Glutamatergic neuron (in vitro differentiated cells): ENCODE measurements at regions not wholly inside any gene's neighbourhood (a gene's known extent, or its start where the extent isn't known, plus 50 kb on each side); places are given as distances from the start of the nearest gene placed in this dataset.
A peak's percentile ranks its signal among the peaks of the same experiment; 100 is the strongest.

Experiments used
- DNase-seq: peaks from one replicate; pipeline ENCODE4 v3.0.0; 2022
- H3K27ac Mint-ChIP-seq: one replicate; pipeline ENCODE4 v1.8.0; 2020; ENCODE audit warnings: mild to moderate bottlenecking, mixed read lengths, inconsistent platforms; ENCODE audit not compliant: unreplicated experiment
- H3K27me3 Mint-ChIP-seq: one replicate; pipeline ENCODE4 v1.8.0; 2020; ENCODE audit warnings: mild to moderate bottlenecking, moderate library complexity, mixed read lengths, inconsistent platforms; ENCODE audit not compliant: unreplicated experiment
- H3K36me3 Mint-ChIP-seq: one replicate; pipeline ENCODE4 v1.8.0; 2020; ENCODE audit warnings: mild to moderate bottlenecking, mixed read lengths, inconsistent platforms; ENCODE audit not compliant: unreplicated experiment
- H3K4me1 Mint-ChIP-seq: one replicate; pipeline ENCODE4 v1.8.0; 2020; ENCODE audit warnings: mild to moderate bottlenecking, low read depth, mixed read lengths, inconsistent platforms; ENCODE audit not compliant: unreplicated experiment
- H3K4me3 Mint-ChIP-seq: one replicate; pipeline ENCODE4 v1.8.0; 2020; ENCODE audit warnings: mild to moderate bottlenecking, mixed read lengths, inconsistent platforms; ENCODE audit not compliant: unreplicated experiment
- H3K9me3 Mint-ChIP-seq: one replicate; pipeline ENCODE4 v1.8.0; 2020; ENCODE audit warnings: mild to moderate bottlenecking, moderate library complexity, mixed read lengths, inconsistent platforms; ENCODE audit not compliant: unreplicated experiment
- CTCF ChIP-seq: fragments of 200-600 bp; sonication (generic); IDR thresholded peaks from one replicate; pipeline ENCODE4 v1.5.0; 2021; ENCODE audit not compliant: partially characterized antibody, unreplicated experiment

DNA sequence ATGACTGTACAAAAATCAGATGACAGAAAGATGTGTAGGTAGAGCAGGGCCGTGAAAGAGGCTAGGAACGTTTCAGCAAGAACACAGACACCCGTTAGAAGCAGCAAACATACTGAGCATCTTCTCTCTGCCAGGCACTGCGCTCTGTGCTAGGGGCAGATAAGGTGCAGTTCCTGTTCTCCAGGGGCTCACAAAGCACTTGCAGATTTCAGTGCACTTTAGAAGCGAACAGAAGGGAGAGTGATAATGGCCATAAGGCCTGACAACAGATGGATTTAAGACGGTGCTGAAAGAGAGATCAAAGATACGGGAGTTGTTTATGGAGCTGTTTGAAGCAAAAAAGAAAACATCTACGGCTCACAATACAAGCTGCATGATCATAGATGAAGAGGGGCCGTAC is 200.3 kb upstream of the FOXD3 start:
- Mint-ChIP-seq H3K36me3 (no peaks in the 10 kb centered on the region), H3K4me1 (peaks cover 34% of the 10 kb centered on the region), H3K4me3 (peak overlapping the region; percentile 80), H3K9me3 (peaks cover 7% of the 10 kb centered on the region), H3K27me3 (peaks cover 5% of the 10 kb centered on the region), H3K27ac (peak overlapping the region; percentile 92)
- peak; percentile 29 for DNase-seq
- no peak for TF ChIP-seq CTCF

DNA sequence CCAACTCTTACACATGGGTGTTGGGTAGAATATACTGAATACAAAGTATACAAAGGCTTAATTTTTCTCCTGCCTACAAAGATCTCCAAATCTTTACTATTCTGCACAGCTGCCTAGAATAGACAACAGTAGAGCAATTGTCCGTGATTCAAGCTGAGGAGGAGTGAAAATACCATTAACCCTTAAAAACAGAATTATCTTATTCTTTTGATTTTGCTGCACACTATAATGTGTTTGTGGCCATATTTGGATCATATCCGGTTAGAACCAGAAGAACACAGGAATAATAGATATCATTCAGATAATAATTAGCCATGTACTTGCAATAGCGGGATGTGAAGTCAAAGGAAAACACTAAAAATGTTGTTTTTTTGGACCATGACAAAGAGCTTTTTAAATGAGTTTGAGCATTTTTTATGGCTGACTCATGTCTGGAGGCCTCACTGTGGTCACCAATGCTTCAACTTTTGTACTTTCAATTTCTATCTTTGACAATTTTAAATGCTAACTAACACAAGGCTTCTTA is 197.6 kb upstream of the FOXD3 start:
- TF ChIP-seq CTCF = no peak
- Mint-ChIP-seq H3K27ac (no peak overlapping the region), H3K9me3 (peaks cover 7% of the 10 kb centered on the region), H3K4me3 (no peak overlapping the region), H3K4me1 (peaks cover 28% of the 10 kb centered on the region), H3K36me3 (no peaks in the 10 kb centered on the region), H3K27me3 (peaks cover 5% of the 10 kb centered on the region)
- no peak for DNase-seq

DNA sequence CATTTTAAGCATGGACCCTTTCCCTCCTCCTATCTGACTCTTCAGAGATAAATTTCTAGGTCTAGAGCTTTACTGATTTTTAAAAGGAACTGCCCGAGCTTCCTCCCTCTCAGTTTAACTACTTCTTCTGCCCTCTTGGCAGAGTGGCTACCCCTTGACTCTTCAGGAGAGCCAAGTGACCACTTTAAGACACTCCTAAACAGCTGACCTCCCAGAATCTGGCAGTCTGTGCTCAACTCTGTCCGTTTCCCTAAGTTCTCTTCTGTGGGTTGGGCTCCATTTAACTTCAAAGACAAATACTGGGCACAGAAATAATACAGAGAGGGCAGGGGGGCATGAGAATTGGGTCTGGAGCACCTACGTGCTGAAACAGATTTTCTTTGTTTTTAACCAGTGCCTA is 196.3 kb upstream of the FOXD3 start:
- no peak overlapping the region for H3K27ac Mint-ChIP-seq
- H3K27me3 Mint-ChIP-seq = peaks cover 5% of the 10 kb centered on the region
- DNase-seq = no peak
- peaks cover 7% of the 10 kb centered on the region for H3K9me3 Mint-ChIP-seq
- TF ChIP-seq CTCF = no peak
- no peaks in the 10 kb centered on the region for H3K36me3 Mint-ChIP-seq
- H3K4me1 Mint-ChIP-seq = peaks cover 27% of the 10 kb centered on the region
- no peak overlapping the region for H3K4me3 Mint-ChIP-seq

DNA sequence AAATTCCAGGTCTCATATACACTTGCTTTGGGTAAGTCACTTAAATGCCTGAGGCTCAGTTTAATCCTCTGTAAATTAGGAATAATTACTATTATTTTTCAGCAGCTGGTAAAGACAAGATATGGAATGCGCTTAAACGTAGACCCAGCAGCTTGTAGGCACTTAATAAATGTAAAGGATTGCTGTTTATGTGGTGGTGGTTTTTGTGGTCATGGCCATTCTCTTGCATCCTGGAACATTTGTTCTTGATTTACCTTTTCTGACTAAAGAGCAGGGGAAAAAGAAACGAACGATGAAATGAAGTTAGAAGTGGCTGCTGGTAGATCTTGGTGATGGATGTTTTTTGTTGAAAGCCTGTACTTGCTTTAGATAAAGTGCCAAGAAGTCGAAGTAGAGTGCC is 195.0 kb upstream of the FOXD3 start:
- DNase-seq = no peak
- Mint-ChIP-seq H3K4me3 (no peak overlapping the region), H3K9me3 (no peaks in the 10 kb centered on the region), H3K27ac (no peak overlapping the region), H3K27me3 (no peaks in the 10 kb centered on the region), H3K36me3 (no peaks in the 10 kb centered on the region), H3K4me1 (peaks cover 14% of the 10 kb centered on the region)
- TF ChIP-seq CTCF = no peak

DNA sequence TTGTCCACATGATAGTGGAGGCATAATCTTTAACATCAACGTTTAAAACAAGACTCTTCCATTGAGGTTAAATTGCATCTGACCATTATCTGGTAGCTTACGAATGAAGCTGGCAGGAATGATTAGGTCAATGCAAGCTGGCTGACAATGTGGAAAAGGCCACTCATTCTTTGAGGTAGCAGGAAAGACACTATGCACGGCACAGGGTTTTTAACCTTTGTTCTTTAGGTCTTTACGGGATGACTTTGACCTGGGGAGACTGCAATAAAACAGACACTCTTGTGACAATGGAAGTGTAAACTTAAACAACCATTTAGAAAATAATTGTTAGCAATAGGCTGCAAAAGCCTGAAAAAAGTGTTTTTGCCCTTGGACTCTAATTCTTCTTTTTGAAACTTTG is 193.8 kb upstream of the FOXD3 start:
- Mint-ChIP-seq H3K36me3 (no peaks in the 10 kb centered on the region), H3K27me3 (peaks cover 2% of the 10 kb centered on the region), H3K27ac (no peak overlapping the region), H3K4me3 (no peak overlapping the region), H3K9me3 (no peaks in the 10 kb centered on the region), H3K4me1 (peaks cover 8% of the 10 kb centered on the region)
- TF ChIP-seq CTCF = no peak
- DNase-seq = no peak
